ENCODE measurements at regions not wholly inside any gene's neighbourhood (a gene's known extent, or its start where the extent isn't known, plus 50 kb on each side); places are given as distances from the start of the nearest gene placed in this dataset.

DNA sequence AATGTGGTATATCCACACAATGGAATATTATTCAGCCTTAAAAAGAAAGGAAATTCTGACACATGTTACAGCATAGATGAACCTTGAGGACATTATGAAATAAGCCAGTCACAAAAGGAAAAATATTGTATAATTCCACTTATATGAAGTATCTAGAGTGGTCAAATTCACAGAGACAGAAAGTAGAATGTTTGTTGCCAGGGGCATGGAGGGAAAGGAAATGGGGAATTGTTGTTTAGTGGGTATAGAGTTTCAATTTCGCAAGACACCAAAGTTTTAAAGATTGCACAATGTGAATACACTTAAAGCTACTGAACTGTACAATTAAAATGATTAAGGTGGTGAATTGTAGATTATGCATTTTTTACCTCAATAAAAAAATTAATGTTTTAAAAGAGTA is 92.9 kb downstream of the TXNL1 start:
- DNase-seq = no peak

DNA sequence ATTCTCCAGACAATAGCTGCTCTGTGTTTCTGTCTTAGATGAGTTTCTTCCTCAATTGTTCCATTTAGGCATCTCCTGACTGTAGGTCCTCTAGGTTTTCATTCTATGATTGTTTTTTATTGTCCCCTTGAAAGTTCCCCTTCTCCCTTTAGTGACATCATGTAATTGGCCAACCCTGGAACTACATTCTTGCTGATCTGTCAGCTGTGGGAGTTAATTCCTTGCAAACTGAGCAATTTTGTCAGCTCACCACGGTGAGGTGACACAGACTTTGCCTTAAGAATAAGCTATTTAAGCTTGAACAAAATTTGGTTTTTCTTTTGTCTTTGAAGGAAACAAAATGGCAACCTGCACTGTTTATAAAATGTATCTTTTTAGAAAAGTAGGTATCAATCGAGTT is 95.9 kb downstream of the TXNL1 start:
- no peak for DNase-seq

DNA sequence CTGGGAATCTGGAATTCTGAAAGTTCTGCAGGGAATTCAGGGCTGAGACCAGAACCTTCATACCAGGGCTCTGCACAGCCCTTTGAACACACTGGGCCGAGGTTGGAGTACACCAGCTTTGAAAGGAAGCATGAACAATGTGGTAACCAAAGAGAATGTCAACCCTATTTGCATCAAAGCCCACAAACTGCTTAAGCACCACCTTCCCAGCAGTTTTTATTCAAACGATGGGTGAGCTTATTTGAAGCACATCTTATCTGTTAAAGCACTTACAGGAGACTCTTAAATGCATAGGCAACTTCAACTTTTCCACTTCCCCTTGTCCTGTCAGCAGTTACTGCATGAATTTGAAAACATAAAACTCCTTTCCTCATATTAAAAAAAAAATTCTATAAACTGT is 96.6 kb downstream of the TXNL1 start:
- no peak for DNase-seq

DNA sequence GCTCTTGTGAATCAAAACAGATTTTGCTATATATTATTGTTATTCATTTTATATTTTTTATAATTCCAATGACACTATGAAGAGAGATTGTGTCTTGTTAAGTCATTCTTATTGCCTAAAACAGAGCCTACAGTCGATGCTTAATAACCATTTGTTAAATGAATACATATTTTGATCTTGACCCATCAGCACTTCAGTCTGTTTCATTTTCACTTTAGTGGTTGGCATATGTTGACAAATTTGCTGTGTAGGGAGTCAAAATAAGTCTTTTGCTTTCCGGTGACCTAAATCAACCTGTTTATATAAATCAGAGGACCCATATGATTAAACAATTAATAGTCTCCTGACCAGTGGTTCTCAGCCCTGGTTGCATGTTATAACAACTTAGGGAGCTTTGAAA is 97.1 kb downstream of the TXNL1 start:
- no peak for DNase-seq

DNA sequence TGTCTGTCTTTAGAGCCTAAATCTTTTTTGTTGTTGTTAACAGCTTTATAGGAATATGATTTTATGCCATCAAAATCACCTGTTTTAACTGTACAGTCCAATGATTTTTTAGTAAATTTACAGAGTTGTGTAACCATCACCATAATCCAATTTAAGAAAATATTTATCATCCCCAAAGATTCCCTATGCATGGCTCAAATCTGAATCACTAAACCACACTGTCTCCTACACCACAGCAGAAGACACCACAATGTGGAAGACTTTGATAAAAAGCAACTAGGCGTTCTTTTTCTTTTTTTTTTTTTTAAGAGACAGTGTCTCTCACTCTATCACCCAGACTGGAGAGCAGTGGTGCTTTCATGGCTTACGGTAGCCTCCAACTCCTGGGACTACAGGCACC is 99.6 kb downstream of the TXNL1 start:
- no peak for DNase-seq

DNA sequence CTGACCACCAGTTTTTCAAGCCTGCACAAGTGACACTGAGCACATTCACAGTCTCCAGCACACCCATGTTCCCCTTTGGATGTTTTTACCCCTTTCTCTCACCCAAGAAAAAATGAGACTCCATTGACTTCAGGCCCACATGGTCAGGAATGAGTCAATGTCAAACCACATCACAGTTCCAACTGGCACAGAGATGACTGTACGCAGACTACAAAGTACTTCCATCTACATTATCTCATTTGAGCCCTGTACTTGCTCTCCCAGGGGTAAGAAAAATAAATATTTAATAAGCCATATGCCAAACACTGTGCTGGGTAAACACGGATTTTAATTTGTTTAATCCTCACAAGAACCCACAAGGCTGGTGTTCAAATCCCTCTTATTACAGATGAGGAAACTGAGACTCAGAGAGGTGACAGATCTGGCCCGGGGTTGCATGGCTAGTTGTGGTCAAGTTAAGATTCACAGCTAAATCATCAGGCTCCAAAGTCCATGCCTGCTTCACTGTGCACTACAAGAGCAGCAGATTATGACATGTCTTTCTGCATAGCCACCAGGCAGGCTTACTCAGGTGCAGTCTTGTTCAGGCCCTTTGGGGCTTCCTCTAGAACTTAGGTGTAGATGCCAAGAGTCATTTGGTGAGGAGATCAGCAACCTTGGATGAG is 106.1 kb downstream of the TXNL1 start:
- DNase-seq = no peak

DNA sequence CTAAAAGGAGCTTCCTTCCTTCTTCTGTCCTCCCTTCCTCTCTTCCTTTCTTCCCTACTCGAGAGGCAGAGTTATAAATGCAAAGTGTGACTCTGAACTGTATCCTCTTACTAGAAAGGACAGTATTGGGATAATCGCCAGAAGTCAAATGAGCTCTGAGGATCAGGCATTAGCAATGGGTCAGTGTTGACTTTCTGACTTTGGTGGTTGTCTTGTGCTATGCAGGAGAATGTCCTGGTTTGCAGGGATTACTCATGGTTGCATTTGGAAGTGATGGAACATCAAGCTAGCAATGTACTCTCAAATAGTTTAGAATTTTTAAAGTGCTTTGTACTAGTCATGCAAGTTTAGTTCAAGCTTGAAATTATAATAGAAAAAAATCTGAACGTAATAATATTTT is 115.6 kb downstream of the TXNL1 start:
- DNase-seq = no peak

DNA sequence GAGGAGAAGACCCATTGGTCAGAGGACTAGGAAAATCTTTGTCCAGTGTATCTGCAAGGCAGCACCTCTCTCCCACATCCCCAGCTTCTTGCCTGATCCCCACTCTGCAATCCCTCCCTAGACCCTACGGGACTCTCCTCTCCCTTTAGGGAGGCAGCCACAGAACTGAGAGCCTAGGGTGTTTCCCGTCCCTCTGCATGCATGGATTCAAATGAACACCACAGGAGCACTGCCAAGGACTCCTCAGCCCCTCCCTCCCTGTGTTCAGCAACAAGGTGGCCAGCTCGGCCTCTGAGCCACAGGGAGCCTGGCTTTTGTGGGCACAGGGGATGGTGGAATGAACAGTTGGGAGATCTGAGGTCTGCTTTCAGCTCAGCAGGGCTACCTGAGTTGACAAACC is 117.1 kb downstream of the TXNL1 start:
- no peak for DNase-seq

DNA sequence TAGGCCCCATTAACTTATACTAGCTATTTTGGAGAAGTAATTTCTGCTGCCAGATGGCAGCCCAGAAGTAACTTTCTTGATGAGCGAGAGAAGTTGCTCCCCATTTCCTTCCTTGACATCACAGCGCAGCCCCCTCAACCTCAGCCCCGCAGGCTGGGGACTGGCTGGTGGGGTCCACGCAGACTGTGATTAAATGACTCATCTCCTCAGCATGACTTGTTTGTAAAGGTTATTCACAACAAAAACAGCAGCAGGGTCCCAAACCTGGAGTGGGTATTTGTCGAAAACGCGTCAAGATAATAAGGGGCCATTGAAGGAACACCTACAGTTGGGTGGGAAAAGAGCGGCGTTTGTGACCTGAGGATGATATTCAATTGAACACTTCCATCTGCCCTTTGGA is 120.6 kb downstream of the TXNL1 start:
- DNase-seq = no peak

DNA sequence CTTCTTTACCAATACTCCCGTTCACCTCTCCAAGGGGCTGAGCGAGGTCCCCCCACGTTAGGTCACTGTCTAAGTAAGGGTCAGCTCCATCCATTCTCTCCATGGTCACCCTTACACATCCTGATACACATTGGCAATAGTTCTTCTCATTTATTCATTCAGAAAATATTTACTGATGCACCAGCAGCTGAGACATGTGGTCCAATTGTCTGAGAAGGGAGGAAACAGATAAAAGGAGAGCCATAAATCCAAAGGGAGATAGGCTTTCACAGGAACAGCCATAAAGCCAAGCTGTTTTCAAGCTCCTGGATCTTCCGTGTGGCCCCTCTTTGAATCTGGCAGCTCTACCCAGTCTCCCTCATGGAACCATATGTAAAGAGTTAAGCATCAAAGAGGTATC is 121.2 kb downstream of the TXNL1 start:
- peak; percentile 30 for DNase-seq

DNA sequence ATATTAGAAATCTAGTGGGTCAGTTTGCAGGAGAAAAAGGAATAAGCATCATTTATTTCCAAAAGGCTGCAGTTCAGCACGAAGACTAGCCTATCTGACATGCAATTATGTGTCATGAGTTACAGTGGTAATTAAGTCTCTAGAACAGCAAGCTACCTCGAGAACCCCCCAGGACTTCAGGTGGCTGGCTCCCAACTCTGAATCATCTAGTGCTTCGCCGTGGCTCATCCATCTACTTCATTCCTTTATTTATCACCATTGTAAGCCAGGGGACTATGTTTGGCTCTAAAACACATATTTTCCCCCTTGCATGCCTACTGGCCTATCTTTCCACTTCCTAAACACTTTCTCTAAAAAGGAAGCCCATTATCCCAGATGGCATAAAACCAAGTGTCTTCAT is 121.6 kb downstream of the TXNL1 start:
- no peak for DNase-seq

DNA sequence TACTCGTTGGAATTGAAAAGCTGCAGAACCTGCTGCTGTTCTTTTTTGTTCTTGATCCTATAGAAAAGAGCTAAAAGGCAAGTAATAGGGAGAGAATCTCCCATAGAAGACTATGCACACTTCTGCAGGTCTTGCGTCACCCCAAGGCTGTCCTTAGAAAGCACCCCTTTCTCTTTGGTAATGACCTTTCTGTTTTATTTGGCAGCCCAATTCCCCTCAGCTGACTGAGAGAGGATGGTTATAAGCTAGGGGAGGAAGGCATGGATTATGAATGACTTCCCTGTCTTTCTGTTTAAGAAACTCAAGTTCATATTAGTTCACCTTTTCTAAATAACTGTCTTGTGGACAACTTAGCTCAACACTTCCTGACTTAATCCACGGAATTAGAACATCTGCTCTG is 122.9 kb downstream of the TXNL1 start:
- DNase-seq = no peak

DNA sequence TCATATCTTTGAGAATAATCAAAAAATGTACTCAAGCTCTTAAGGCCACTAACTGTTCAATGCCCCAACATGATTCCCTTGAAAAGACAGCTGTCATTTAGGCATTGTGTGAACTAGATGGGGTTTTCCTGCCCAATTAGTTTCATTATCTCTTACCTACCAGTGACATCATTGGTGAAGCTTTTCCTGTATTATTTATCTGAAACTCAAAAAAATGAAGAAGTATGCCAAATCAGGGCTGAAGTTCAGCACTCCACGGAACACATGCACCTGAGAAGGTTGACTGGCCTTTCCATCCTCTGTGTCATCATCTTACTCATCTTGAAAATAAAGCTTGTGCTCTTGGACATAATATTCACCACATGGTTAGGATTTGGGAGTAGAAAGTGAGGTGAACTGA is 126.4 kb downstream of the TXNL1 start:
- DNase-seq = no peak

DNA sequence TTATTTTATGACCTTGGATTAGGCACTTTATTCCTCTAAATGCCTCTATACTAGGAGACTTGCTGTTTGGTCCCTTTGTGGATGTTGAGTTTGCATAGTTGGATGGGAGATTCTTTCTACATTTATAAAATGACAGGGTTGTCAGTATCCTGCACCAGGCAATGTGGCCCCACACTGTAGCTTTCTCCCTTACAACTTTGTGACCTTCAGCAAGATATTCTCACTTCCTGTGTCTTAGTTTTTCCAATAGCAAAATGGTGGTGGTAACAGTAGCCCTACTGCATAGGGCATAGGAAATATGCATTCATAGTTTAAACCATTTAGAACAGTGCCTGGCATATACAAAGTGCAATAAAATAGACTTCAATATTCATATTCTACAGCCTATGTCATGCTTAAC is 128.3 kb downstream of the TXNL1 start:
- DNase-seq = no peak

DNA sequence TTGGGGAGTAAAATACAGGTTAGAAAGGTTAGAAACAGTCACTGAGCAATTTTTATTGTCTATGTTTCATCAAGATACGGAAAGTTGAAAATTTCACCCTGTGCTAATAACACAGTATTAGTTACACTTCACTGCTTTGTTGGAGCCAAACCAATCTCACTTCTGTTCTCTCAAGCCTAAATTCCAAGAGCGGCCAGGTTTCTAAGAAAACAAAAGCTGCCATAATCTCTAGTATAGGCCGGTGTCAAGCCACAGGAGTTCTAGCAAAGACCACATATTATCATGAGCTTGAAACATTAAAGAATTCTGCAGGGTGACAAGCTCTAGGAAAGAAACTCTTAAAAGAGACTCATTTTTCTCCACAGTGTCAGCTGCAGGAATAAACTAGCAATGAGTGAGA is 128.7 kb downstream of the TXNL1 start:
- peak; percentile 51 for DNase-seq

DNA sequence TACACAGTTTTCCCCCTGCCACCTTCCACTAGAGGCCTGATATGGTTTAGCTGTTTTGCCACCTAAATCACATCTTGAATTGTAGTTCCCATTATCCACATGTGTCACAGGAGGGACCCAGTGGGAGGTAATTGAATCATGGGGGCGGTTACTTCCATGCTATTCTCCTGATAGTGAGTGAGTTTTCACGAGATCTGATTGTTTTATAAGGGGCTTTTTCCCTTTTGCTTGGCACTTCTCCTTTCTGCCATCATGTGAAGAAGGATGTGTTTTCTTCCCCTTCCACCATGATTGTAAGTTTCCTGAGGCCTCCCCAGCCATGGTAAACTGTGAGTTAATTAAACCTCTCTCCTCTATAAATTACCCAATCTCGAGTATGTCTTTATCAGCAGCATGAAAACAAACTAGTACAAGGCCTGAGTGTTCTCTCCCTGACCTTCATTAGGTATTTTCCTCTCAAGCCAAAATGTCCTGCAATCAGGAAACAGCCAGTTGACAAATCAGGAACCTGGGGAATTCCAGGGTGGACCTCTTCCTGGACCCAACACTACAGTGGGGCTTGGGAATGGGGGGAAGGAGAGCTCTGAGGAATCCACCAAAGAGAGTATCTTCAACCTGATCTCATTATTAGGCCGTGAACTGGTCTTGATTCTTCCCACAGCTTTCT is 129.9 kb downstream of the TXNL1 start:
- no peak for DNase-seq

DNA sequence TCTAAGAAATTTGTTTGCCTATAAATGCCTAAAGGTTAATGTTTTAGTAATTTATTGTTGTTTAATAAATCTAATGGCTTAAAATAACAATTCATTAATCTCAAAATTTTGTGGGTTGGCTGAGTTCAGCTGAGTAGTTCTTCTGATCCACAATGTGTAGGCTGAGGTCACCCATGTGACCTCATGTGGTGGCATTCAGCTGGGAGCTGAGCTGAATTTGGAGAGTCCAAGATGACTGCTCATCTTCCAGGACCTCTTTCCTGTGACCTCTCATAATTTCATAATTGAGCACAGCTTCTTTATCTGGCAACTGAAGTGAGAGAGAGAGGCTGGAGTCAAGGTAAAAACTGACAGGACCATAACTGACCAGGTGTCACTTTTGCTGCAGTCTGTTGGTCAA is 132.4 kb downstream of the TXNL1 start:
- DNase-seq = no peak

DNA sequence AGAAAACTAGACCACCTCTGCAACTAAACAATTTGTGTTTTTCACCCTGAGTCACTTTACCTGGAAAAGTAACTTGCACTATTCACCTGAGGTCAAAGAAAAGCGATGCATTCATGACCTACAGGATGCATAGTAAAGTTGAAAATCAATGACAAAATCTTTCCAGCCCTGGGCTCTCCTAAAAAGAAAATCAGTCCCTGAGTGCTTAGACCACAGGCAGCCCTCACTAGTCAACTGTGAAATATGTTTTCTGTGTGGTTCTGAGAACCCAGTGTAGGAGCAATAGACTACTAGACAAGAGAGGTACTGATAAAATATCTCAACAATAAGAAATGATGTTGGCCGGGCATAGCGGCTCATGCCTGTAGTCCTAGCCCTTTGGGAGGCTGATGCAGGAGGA is 133.1 kb downstream of the TXNL1 start:
- no peak for DNase-seq

DNA sequence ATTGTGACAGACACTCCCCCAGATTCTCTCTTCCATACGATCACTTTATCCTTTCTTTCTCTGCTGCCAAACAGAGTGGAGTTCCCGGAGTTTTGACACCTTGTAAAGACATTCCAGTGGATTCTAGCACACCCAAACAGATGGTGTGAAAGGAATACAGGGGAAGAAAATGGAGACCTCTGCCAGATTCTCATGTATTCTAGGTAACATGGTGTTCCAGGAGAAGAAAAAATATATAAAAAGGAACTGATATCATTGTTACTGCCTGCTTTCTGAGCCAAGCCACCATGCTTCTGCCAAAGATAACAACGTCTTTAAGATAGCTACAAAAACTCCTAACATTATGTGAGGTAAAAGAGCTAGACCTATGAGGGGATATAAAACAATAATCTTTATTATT is 136.5 kb downstream of the TXNL1 start:
- no peak for DNase-seq

DNA sequence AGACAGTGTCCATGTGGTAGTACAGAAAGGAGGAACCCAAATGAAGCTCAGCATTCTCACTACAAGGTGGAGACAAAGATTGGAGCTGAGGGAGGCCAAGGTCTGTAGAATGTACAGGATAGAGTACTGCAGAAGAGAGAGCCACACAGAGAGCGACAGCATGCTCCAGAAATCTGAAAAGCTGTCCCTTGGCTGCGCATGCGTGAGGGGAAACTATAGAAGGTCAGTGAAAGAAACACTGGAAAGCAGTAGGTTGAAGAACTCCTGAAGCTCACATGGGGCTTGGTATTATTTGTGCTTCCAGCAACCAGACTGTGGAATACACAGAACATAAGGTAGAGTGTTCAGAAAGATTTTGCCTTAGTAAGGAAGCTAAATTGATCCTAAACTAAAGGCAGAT is 142.5 kb downstream of the TXNL1 start:
- no peak for DNase-seq

DNA sequence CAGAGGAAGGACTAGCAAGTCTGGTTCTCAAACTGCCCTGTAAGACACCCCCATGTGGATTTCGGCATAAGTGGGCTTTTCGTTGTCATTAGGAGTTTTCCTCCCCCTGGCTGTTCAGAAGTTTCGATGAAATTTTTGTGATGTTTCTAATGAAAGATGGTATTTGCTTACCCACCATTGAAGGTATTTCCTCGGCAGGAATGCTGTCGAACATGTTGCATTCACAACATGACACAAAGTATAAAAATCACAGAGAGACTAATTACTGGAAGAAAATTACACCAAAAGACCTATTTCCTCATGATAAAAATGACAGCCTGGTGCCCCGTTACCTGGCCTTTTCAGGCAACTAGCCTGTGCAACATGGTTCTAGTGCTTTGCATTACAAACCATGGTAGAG is 144.9 kb downstream of the TXNL1 start:
- no peak for DNase-seq

DNA sequence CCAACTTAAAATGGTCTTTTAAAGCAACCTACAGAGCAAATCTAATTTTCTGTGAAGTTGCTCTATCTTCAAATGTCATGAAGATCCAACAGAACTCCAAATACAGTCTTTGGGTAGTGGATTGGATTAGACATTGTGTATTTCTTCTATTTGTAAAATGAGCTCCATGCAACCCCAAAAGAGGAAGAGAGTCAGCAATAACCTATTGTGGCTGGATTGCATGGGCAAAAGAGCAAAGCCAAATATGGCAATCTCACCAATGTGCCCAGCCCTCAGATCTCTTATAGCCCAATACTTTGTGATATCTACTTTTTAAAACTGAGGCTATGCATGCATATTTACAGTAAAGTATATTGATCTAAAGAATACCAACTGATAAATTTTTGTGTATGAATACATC is 146.3 kb downstream of the TXNL1 start:
- DNase-seq = no peak

DNA sequence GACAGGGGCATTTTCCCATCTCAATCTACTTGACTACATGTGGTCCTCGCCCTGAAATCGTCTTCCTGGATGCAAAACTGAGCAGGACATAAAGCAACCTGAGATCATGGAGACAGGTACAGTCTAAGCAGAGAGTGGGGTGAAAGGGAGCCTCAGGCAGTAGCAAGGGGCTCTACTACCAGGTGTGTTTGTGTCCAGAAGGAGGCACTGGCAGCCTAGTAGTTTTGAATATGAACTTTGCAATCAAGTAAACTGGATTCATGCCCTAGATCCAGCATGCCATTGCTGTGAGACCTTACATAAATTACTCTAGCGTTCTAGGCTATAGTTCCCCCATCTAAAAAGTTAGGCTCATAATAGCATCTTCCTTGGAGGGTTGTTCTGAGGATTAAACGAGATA is 147.4 kb downstream of the TXNL1 start:
- no peak for DNase-seq

DNA sequence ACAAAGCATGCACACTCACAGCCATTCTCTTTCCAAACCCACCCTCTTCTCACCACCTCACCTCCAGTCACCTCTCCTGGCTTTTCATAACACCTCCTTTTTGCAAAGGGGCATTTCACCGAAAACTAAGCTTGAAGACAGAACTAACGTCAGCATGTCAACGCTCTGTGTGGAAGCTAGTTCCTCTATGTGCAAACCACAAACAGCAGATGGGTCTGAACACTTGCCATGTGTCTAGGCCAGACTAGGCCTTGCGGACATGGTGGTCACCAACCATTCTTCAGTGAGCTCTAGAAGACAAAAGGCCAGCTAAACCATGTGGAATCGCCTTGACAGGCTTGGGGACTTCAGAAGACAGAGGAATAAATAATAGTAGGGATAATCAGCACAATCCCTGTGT is 148.5 kb downstream of the TXNL1 start:
- no peak for DNase-seq

DNA sequence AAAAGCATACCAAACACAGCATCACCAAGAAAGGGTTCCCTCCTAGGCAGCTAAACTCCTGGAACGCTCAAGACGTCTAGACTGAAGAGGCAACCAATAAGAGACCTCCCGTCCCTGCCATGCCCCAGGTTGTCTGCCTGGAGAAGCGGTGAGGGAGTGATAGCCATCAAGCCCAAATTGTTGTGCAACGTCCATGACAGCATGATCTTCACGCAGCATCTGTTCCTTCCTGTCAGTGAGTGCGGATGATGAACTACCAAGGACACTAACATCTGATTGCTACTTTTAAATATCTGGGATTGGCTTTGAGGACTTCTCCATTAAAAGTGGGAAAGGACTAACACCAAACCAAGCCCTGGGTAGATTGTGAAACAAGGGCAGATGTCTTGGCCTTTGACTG is 149.7 kb downstream of the TXNL1 start:
- no peak for DNase-seq

All from left kidney (tissue), 1 donor.